GM12878 (cell line): ENCODE measurements at regions not wholly inside any gene's neighbourhood (a gene's known extent, or its start where the extent isn't known, plus 50 kb on each side); places are given as distances from the start of the nearest gene placed in this dataset.

Source experiments
- ATAC-seq: fragments of 200-7000 bp; cut with Tn5 transposase; 3 replicates; pipeline ENCODE4 v1.9.1; 2020; ENCODE audit warnings: mild to moderate bottlenecking, moderate library complexity
- BruUV-seq: library from RNA; stranded (reverse); fragments of 400-500 nt; replicated peaks from 2 replicates; lab custom pipeline; 2021; lab: Mats Ljungman, UMichigan
- CTCF ChIA-PET: fragments of 300-600 bp; sonication (Branson Sonifier 250); formaldehyde crosslinking; extraction: SDS; loops from one replicate; lab custom pipeline; 2021; ENCODE audit warnings: inconsistent platforms; lab: Yijun Ruan, JAX
- POLR2A ChIA-PET: fragments of 350-600 bp; formaldehyde crosslinking; extraction: SDS; loops from one replicate; lab custom pipeline; 2021; ENCODE audit warnings: inconsistent platforms; lab: Charles Lee
- RAD21 ChIA-PET: fragments of 300-600 bp; sonication (Branson Sonifier 250); formaldehyde crosslinking; loops from one replicate; lab custom pipeline; 2023; ENCODE audit warnings: antibody characterized with exemption; ENCODE audit not compliant: unreplicated experiment; lab: Charles Lee
- SMC1A ChIA-PET: fragments of 300-600 bp; sonication (Branson Sonifier 250); formaldehyde crosslinking; loops from one replicate; lab custom pipeline; 2023; ENCODE audit not compliant: unreplicated experiment, uncharacterized antibody; lab: Charles Lee
- DNase-seq: peaks from one replicate; pipeline ENCODE4 v3.0.0-alpha.2; 2011; ENCODE audit warnings: low read depth, low spot score
- FAIRE-seq: peaks from 3 replicates; lab custom pipeline; 2011; peaks lifted over from hg19 to GRCh38; lab: Jason Lieb, UNC
- H2AFZ ChIP-seq: 2 replicates; pipeline ENCODE4 v1.6.0; 2011; ENCODE audit warnings: low read depth, low read length, control low read depth; ENCODE audit not compliant: control insufficient read depth
- H3K27ac ChIP-seq: 2 replicates; pipeline ENCODE4 v1.5.1; 2011; ENCODE audit warnings: control low read depth; ENCODE audit not compliant: control insufficient read depth, insufficient read depth
- H3K27me3 ChIP-seq, 2 experiments: replicated peaks in 1 of 2; 2 replicates each; pipeline versions ENCODE4 v1.6.0 to v1.6.1; 2011; ENCODE audit warnings: low read length in 1 of 2; ENCODE audit not compliant: control insufficient read depth in 2 of 2, insufficient read depth in 2 of 2
- H3K36me3 ChIP-seq, 2 experiments: 2 replicates each; pipeline ENCODE4 v1.5.1; 2011; ENCODE audit warnings: low read length in 1 of 2; ENCODE audit not compliant: control insufficient read depth in 2 of 2, insufficient read depth in 2 of 2
- H3K4me1 ChIP-seq: 2 replicates; pipeline ENCODE4 v1.6.1; 2011; ENCODE audit warnings: mild to moderate bottlenecking, low read length, moderate library complexity, mixed read lengths; ENCODE audit not compliant: control insufficient read depth, insufficient read depth
- H3K4me2 ChIP-seq: 2 replicates; pipeline ENCODE4 v1.6.0; 2011; ENCODE audit warnings: control low read depth; ENCODE audit not compliant: control insufficient read depth, insufficient read depth
- H3K4me3 ChIP-seq: fragments of 200-600 bp; sonication (generic); 2 replicates; pipeline ENCODE4 v1.5.1; 2016
- H3K79me2 ChIP-seq: 2 replicates; pipeline ENCODE4 v1.6.0; 2011; ENCODE audit warnings: low read length; ENCODE audit not compliant: control insufficient read depth, insufficient read depth
- H3K9ac ChIP-seq: 2 replicates; pipeline ENCODE4 v1.8.0; 2011; ENCODE audit warnings: low read length, control low read depth, mixed read lengths; ENCODE audit not compliant: control insufficient read depth, insufficient read depth
- H3K9me3 ChIP-seq: replicated peaks from 3 replicates; pipeline ENCODE4 v1.5.1; 2011; ENCODE audit warnings: mild to moderate bottlenecking, low read length; ENCODE audit not compliant: control insufficient read depth, insufficient read depth
- H4K20me1 ChIP-seq: 2 replicates; pipeline ENCODE4 v1.6.0; 2011; ENCODE audit not compliant: control insufficient read depth, insufficient read depth
- ASH2L ChIP-seq: fragments of 300-600, 200-600 bp; sonication (generic); IDR thresholded peaks from 2 replicates; pipeline ENCODE4 v1.6.1; 2017; ENCODE audit warnings: low read depth, mild to moderate bottlenecking, borderline replicate concordance
- CHD2 ChIP-seq: IDR thresholded peaks from 2 replicates; pipeline ENCODE4 v1.6.1; 2011; ENCODE audit warnings: low read depth, low read length, improper control_type of control experiment, borderline replicate concordance
- CREM ChIP-seq: IDR thresholded peaks from 2 replicates; pipeline ENCODE4 v1.6.1; 2014; ENCODE audit warnings: antibody characterized with exemption, low read depth
- EP300 ChIP-seq, 2 experiments: fragments of 150-350 bp in 1 of 2; IDR thresholded peaks; 2 replicates each; pipeline ENCODE4 v1.6.1; 2011 to 2012; ENCODE audit warnings: low read depth in 2 of 2, low read length in 2 of 2, borderline replicate concordance in 1 of 2, improper control_type of control experiment in 1 of 2, inconsistent platforms in 1 of 2; ENCODE audit not compliant: control insufficient read depth in 1 of 2
- ETV6 ChIP-seq, 2 experiments: fragments of 450-650 bp in 1 of 2; IDR thresholded peaks in 1 of 2; conservative IDR thresholded peaks in 1 of 2; 2 replicates each; pipeline ENCODE4 v1.6.1; 2014; ENCODE audit warnings: antibody characterized with exemption in 1 of 2, borderline replicate concordance in 1 of 2, low read depth in 1 of 2, mild to moderate bottlenecking in 1 of 2, moderate library complexity in 1 of 2
- KLF5 ChIP-seq: fragments of 450-650 bp; IDR thresholded peaks from 2 replicates; pipeline ENCODE4 v1.6.1; 2014; ENCODE audit warnings: mild to moderate bottlenecking; ENCODE audit not compliant: partially characterized antibody
- MEF2A ChIP-seq: IDR thresholded peaks from 2 replicates; pipeline ENCODE4 v1.6.1; 2011; ENCODE audit warnings: low read depth, mild to moderate bottlenecking, low read length, moderate library complexity; ENCODE audit not compliant: insufficient read depth
- POU2F2 ChIP-seq: IDR thresholded peaks from 3 replicates; pipeline ENCODE4 v1.6.1; 2011; ENCODE audit warnings: low read depth, mild to moderate bottlenecking, low read length, borderline replicate concordance
- RELA ChIP-seq: fragments of 450-650 bp; IDR thresholded peaks from 2 replicates; pipeline ENCODE4 v1.8.0; 2014; ENCODE audit warnings: borderline replicate concordance; ENCODE audit not compliant: partially characterized antibody
- RFX5 ChIP-seq: IDR thresholded peaks from 2 replicates; pipeline ENCODE4 v1.6.1; 2011; ENCODE audit warnings: low read depth, low read length, improper control_type of control experiment
- TCF3 ChIP-seq: IDR thresholded peaks from 2 replicates; pipeline ENCODE4 v1.6.1; 2012; ENCODE audit warnings: low read depth, mild to moderate bottlenecking, low read length, borderline replicate concordance; ENCODE audit not compliant: insufficient read depth
- ZBTB40 ChIP-seq: fragments of 450-650 bp; IDR thresholded peaks from 2 replicates; pipeline ENCODE4 v1.6.1; 2016; ENCODE audit warnings: mild to moderate bottlenecking, moderate library complexity, borderline replicate concordance
- WGBS: methylation state at CpG from one replicate; pipeline ENCODE4 v1.1.6; 2016; ENCODE audit warnings: low lambda C conversion rate; ENCODE audit not compliant: insufficient replicate concordance, insufficient coverage; ENCODE audit errors: missing lambda C conversion rate; 5-methylcytosine and 5-hydroxymethylcytosine counted together
- in situ Hi-C: fragments of 300-500 bp; cut with MboI; formaldehyde crosslinking; loops from 9 replicates; pipeline ENCODE4 v1.14.3; 2018; ENCODE audit warnings: mixed read lengths
- intact Hi-C: fragments of 100-400 bp; cut with micrococcal nuclease; formaldehyde crosslinking; loops from one replicate; pipeline ENCODE4 v1.14.2; 2022; ENCODE audit not compliant: unreplicated experiment

GRCh38 chr15:25587616-25588340 lies 149.0 kb upstream of the UBE3A start:
- no peaks in the 10 kb centered on the region for H3K4me1 ChIP-seq
- no peaks in the 10 kb centered on the region for H3K36me3 ChIP-seq
- no peak for ATAC-seq
- H4K20me1 ChIP-seq = no peaks in the 10 kb centered on the region
- intact Hi-C loops = no loop called here
- 12% methylated on average over 7 of the region's 7 CpGs for WGBS
- ChIA-PET POLR2A (no interaction called here), RAD21 (no interaction called here), CTCF (no interaction called here), SMC1A (no interaction called here)
- H3K9ac ChIP-seq = no peak overlapping the region
- H3K9me3 ChIP-seq = no peaks in the 10 kb centered on the region; the same call in 2 of the 3 replicates
- in situ Hi-C loops = no loop called here
- no peak overlapping the region for H2AFZ ChIP-seq
- no peak overlapping the region for H3K4me2 ChIP-seq
- no peak for DNase-seq
- H3K4me3 ChIP-seq = no peak overlapping the region
- no peak overlapping the region for H3K27ac ChIP-seq
- no peak for FAIRE-seq
- no peak for TF ChIP-seq TCF3
- no peak for TF ChIP-seq KLF5
- TF ChIP-seq RFX5 = no peak
- H3K79me2 ChIP-seq = no peaks in the 10 kb centered on the region
- BruUV-seq = no TSS peak
- H3K27me3 ChIP-seq = no peaks in the 10 kb centered on the region

GRCh38 chr15:25582886-25583285 lies 144.1 kb upstream of the UBE3A start:
- WGBS = 18% methylated on average over 4 of the region's 4 CpGs
- TF ChIP-seq ASH2L (no peak), POU2F2 (no peak), MEF2A (no peak), CREM (no peak), RELA (no peak), TCF3 (no peak), ZBTB40 (no peak), RFX5 (no peak), EP300 (IDR thresholded peaks at IDR 0.05; ENCODE audit: borderline replicate concordance in 1 of 2, control insufficient read depth in 1 of 2, low read depth in 2 of 2, low read length in 2 of 2) (no peak), CHD2 (no peak), ETV6 (conservative IDR thresholded peaks at IDR 0.05 in 1 of 2, IDR thresholded peaks at IDR 0.05 in 1 of 2; ENCODE audit: borderline replicate concordance in 1 of 2, low read depth in 1 of 2) (no peak)

More at GRCh38 chr15:25582886-25583285, 144.1 kb upstream of the UBE3A start:
- Histone ChIP-seq H2AFZ (no peak overlapping the region), H3K79me2 (no peaks in the 10 kb centered on the region), H3K27me3 (no peaks in the 10 kb centered on the region), H3K4me2 (no peak overlapping the region), H3K27ac (no peak overlapping the region), H3K4me3 (no peak overlapping the region), H4K20me1 (no peaks in the 10 kb centered on the region), H3K4me1 (no peaks in the 10 kb centered on the region), H3K9ac (no peak overlapping the region), H3K9me3 (no peaks in the 10 kb centered on the region; the same call in 2 of the 3 replicates), H3K36me3 (no peaks in the 10 kb centered on the region)
- ChIA-PET RAD21 (no interaction called here), CTCF (no interaction called here), POLR2A (no interaction called here), SMC1A (no interaction called here)
- in situ Hi-C loops (no loop called here), intact Hi-C loops (no loop called here)
- FAIRE-seq (no peak), ATAC-seq (no peak), DNase-seq (no peak)
- no TSS peak for BruUV-seq
